ENCODE measurements at regions not wholly inside any gene's neighbourhood (a gene's known extent, or its start where the extent isn't known, plus 50 kb on each side); places are given as distances from the start of the nearest gene placed in this dataset.

DNA sequence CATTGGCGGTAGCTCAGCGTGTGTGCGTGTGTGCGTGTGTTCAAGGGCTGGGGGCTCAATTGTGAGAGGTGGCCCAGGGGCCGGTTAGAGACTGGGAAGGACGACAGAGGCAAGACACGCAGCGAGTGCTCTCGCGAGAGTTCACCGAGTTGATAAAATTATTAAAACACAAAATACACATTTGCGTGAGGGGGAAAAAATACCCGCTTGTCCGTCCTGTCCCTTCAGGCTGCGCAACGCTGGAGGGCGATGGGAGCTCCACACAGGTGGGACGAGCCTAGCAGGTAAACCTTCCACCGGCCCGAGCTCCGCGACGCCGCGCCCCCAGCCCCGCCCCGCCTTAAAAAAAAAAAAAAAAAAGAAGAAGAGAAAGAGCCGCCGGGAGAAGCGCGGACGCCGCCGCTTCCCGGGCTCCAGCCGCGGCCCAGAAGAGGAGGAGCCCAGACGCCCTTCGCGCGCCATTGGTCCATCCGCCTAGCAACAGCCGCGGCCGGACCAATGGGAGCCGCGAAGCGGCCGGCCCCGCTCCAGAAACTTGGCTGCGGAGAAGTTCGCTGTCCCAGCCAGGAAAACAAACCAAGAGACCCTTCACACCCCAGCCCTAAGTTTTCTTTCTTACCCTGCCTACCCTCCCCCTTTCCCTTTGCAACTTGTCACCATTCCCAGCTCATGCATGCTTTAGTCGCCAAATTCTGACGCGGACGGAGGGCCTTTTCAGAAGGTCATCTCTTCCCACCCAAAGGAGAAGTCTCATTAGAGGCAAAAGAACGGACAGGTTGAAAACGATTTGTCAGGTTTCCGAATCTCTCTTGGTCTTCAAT, 169.9 kb upstream of the MAF start:
- peak; percentile 3 for DNase-seq (ENCODE audit: low read depth, low spot score)
- POLR2A ChIA-PET: no interaction called here

DNA sequence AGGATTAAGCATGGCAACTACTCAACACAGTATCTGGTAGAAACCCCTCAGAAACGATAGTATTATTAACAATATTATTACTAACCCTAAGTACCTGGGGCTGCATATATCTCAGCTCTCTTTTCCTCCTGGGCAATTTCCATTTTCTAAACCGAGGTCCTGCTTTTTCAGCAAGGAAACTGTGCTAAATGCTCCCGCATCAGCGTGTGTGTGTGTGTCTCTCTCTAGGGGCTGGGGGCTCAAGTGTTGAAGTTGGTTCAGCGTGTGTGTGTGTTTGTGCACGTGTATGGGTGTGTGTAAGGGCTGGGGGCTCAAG, 169.3 kb upstream of the MAF start:
- POLR2A ChIA-PET: no interaction called here
- H3K4me3 ChIP-seq (ENCODE audit: low read depth, low read length): peak overlapping the region; percentile 65
- no peak for DNase-seq (ENCODE audit: low read depth, low spot score)
- CTCF ChIA-PET: interaction anchor here (0.9 to 1.5 kb wide), 2 partner anchors 600 to 696 kb away, joined by 3 to 6 read pairs; no protein-coding TSS in a partner anchor
- TF ChIP-seq, protein P1, sequence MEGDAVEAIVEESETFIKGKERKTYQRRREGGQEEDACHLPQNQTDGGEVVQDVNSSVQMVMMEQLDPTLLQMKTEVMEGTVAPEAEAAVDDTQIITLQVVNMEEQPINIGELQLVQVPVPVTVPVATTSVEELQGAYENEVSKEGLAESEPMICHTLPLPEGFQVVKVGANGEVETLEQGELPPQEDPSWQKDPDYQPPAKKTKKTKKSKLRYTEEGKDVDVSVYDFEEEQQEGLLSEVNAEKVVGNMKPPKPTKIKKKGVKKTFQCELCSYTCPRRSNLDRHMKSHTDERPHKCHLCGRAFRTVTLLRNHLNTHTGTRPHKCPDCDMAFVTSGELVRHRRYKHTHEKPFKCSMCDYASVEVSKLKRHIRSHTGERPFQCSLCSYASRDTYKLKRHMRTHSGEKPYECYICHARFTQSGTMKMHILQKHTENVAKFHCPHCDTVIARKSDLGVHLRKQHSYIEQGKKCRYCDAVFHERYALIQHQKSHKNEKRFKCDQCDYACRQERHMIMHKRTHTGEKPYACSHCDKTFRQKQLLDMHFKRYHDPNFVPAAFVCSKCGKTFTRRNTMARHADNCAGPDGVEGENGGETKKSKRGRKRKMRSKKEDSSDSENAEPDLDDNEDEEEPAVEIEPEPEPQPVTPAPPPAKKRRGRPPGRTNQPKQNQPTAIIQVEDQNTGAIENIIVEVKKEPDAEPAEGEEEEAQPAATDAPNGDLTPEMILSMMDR (IDR thresholded peaks at IDR 0.05; ENCODE audit: insufficient read depth, low read length, missing control alignments): no peak

More for the DNA sequence above, 169.9 kb upstream of the MAF start:
- peak overlapping the region; percentile 65 for H3K4me3 ChIP-seq (ENCODE audit: low read depth, low read length)
- CTCF ChIA-PET: interaction anchor here (0.9 to 1.5 kb wide), 2 partner anchors 599 to 696 kb away, joined by 3 to 6 read pairs; no protein-coding TSS in a partner anchor
- TF ChIP-seq, protein P1 (IDR thresholded peaks at IDR 0.05; ENCODE audit: insufficient read depth, low read length, missing control alignments): no peak

DNA sequence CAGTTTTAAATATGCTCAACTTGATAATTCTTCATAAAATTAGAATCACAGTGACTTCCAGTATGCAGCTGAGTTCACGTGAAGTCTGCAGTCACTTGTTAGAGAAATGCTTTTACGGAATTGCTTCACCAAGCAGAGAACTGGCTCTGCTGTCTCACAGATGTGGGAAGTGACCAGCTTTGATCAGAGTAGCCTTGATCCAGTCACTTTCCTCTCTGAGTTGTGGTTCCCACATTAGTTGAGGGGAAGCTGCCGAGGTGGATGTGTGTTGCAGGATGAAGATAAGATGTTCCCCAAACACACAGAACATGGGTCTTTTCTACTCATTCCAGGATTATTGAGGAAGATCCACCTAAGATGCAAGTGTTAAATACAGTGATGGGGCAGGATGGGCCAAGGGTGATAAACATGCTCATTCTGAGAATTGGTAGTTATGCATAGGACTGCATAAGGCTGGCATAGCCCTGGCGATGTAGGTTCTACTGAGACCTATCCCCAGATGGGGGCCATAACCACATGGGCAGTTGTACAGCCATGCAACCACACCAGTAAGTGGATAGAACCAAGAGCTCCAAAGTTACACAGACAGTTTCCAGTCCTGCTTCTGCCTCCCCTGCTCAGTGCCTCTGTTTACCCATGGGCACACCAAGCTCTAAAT, 168.9 kb upstream of the MAF start:
- POLR2A ChIA-PET: no interaction called here
- TF ChIP-seq, protein P1 (IDR thresholded peaks at IDR 0.05; ENCODE audit: insufficient read depth, low read length, missing control alignments): no peak
- no peak for DNase-seq (ENCODE audit: low read depth, low spot score)
- no peak overlapping the region for H3K4me3 ChIP-seq (ENCODE audit: low read depth, low read length)
- CTCF ChIA-PET: interaction anchor here (1.5 kb wide), 1 partner anchor 600 kb away, joined by 6 read pairs; no protein-coding TSS in a partner anchor

DNA sequence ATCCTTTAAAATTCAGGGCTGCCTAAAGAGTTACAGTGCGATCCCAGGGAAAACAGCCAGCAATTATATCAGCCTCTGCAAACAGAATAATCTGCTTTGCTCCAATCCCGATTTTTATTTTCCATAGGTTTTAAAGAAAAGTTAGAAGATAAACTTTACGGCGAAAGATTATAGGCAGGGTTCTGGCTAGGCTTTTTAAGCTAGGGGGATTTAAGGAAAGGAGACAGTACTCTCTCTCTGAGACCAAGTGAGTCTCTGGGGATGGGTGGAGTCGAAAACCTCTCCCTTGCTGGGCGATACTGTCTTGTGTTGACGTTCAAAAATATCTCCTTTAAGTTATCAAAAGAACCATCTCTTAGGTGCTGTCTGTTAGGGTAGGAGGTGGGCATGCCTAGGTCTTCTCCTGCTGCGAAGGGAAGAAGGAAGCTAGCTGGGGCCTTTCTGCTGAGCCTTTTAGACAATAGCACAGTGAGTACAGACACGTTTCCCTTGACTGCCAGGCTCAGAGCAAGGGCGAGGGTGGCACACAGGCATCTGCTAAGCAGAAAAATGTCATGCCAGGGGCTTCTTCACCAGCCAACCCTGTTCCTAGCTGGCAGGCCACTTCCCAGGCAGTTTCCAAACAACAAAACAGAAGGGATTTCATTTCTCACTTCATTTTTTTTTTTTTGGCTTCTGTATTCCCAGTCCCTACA, 167.9 kb upstream of the MAF start:
- TF ChIP-seq, protein P1 (IDR thresholded peaks at IDR 0.05; ENCODE audit: insufficient read depth, low read length, missing control alignments): no peak
- no peak overlapping the region for H3K4me3 ChIP-seq (ENCODE audit: low read depth, low read length)
- no peak for DNase-seq (ENCODE audit: low read depth, low spot score)
- CTCF ChIA-PET: interaction anchor here (1.0 kb wide), 1 partner anchor 316 kb away, joined by 4 read pairs; no protein-coding TSS in a partner anchor
- POLR2A ChIA-PET: no interaction called here

DNA sequence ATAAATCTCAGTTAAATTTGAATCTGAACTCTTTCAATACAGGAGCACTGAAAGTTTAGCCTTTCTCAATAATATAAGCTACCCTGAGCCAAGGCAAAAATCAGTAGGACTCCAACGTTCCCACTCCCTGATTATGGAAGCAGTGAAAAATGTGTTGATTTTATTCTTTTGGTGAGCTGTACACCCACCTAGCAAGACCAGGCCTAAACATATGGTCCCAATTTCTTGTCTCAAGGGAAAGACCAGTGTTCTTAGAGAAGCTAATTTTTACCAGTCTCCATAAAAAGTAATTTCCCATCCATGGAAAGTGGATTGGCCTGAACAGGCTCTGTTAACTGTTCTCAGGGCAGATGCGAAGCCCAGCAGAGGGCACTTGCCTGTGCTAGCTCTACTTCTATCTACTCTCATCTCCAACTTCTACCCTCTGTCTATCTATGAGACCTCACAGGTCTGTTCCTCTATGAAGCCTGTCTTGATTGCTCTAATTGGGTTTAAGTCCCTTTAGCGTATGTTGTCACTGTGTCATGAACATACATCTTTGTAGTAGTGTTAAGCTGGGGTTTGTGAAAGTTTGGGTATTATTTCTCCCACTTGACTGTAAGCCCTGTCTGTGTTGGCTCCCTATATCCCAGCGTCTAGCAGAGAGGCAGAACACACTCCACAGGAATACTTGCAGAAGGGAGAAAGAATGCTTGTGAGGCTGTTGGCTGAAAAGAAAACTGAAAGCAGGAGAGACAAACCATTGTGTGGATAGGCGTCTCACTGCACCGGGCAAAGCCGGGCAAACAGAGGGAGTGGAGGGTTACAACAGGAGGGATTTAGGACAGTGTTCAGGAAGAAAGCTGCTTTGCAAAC, 167.1 kb upstream of the MAF start:
- POLR2A ChIA-PET: no interaction called here
- CTCF ChIA-PET: interaction anchor here (1.0 to 1.2 kb wide), 2 partner anchors 317 to 602 kb away, joined by 4 to 7 read pairs; no protein-coding TSS in a partner anchor
- no peak overlapping the region for H3K4me3 ChIP-seq (ENCODE audit: low read depth, low read length)
- DNase-seq (ENCODE audit: low read depth, low spot score): no peak
- TF ChIP-seq, protein P1 (IDR thresholded peaks at IDR 0.05; ENCODE audit: insufficient read depth, low read length, missing control alignments): peak; percentile 26

Data from AG04449 (cell line).